ENCODE measurements at regions not wholly inside any gene's neighbourhood (a gene's known extent, or its start where the extent isn't known, plus 50 kb on each side); places are given as distances from the start of the nearest gene placed in this dataset.
A peak's percentile ranks its signal among the peaks of the same experiment; 100 is the strongest.

DNA sequence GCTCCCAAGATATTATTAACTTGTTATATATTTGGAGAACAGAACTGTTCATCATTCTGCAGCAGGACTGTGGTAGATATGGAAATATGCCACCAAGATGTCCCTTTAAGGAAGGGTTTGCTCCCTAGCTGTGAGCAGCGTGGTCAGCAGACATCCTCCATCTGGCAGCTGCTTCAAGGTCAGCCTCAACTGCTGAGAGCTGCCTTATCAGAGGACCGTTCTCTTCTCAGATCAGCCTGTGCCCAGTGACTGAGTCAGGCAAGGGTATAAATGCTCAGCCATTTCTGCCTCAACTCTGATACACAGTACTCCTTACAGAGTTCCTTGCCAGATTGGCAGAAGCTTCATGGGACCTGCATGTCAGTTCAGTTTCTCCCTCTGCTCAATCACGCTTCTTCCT lies 63.4 kb upstream of the MAGEB2 start (continued):
- TF ChIP-seq, protein P1, sequence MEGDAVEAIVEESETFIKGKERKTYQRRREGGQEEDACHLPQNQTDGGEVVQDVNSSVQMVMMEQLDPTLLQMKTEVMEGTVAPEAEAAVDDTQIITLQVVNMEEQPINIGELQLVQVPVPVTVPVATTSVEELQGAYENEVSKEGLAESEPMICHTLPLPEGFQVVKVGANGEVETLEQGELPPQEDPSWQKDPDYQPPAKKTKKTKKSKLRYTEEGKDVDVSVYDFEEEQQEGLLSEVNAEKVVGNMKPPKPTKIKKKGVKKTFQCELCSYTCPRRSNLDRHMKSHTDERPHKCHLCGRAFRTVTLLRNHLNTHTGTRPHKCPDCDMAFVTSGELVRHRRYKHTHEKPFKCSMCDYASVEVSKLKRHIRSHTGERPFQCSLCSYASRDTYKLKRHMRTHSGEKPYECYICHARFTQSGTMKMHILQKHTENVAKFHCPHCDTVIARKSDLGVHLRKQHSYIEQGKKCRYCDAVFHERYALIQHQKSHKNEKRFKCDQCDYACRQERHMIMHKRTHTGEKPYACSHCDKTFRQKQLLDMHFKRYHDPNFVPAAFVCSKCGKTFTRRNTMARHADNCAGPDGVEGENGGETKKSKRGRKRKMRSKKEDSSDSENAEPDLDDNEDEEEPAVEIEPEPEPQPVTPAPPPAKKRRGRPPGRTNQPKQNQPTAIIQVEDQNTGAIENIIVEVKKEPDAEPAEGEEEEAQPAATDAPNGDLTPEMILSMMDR (conservative IDR thresholded peaks at IDR 0.05; ENCODE audit: low read depth in 2 of 2): no peak
- TF ChIP-seq CREB1 (CRISPR knock-in tag; IDR thresholded peaks at IDR 0.05; ENCODE audit: low read depth) (no peak), ZNF114 (CRISPR knock-in tag; IDR thresholded peaks at IDR 0.05) (no peak), STAT1 (IDR thresholded peaks at IDR 0.05; ENCODE audit: unreplicated experiment) (no peak), POLR2AphosphoS5 (IDR thresholded peaks at IDR 0.05; ENCODE audit: low read depth) (no peak), NANOG (IDR thresholded peaks at IDR 0.05; ENCODE audit: borderline replicate concordance) (no peak)
- TF ChIP-seq, protein P2, sequence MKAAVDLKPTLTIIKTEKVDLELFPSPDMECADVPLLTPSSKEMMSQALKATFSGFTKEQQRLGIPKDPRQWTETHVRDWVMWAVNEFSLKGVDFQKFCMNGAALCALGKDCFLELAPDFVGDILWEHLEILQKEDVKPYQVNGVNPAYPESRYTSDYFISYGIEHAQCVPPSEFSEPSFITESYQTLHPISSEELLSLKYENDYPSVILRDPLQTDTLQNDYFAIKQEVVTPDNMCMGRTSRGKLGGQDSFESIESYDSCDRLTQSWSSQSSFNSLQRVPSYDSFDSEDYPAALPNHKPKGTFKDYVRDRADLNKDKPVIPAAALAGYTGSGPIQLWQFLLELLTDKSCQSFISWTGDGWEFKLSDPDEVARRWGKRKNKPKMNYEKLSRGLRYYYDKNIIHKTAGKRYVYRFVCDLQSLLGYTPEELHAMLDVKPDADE (IDR thresholded peaks at IDR 0.05): no peak

DNA sequence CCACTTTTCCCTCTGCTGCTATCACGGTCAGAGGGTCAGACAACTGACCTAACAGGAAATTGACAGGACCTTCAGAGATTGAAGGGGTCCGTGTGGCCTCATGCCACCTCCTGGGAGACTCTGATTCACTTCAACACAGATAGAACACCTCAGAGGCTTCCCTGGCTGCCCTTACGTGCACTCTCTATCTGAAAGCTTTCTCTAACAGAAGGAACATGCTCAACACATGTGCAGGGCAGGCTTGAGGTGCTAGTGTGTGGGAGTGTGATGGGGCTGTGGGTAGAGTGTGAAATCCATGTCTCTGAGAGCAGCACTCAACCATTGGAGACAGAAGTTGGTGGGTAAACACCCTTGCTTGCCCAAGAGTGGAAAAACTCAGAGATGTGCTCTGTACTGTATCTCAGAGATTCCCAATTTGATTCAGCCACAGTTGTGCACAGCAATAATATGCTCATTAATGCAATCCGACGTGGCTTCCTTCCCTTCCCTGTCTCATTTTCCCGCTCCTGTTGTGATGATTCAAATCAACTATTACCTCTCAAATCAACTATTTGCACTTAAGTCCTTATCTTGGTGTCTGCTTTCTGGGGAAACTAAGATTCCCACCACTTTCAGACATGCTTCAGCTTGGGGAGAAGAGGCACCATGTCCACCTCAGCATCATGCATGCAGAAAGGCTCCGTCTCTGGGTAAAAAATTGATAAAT lies 62.0 kb upstream of the MAGEB2 start:
- Histone ChIP-seq H3K9me2 (ENCODE audit: insufficient read depth) (no peaks in the 10 kb centered on the region), H3F3A (replicated peaks; ENCODE audit: low read depth) (no peaks in the 10 kb centered on the region), H3K79me2 (replicated peaks; ENCODE audit: insufficient read depth) (no peaks in the 10 kb centered on the region), H3K36me3 (ENCODE audit: insufficient read depth) (no peaks in the 10 kb centered on the region), H4K20me1 (replicated peaks; ENCODE audit: insufficient read depth) (no peaks in the 10 kb centered on the region), H3K4me1 (ENCODE audit: insufficient read depth) (peaks cover 10% of the 10 kb centered on the region), H3K27me3 (ENCODE audit: insufficient read depth) (no peaks in the 10 kb centered on the region), H3K27ac (ENCODE audit: low read depth) (no peak overlapping the region), H3K4me2 (peak overlapping the region; percentile 69), H3K4me3 (no peak overlapping the region), H2AFZ (no peak overlapping the region)
- Mint-ChIP-seq H3K27ac (no peak overlapping the region), H3K4me3 (no peak overlapping the region), H3K9me3 (peaks cover 7% of the 10 kb centered on the region; the same call in 2 of the 3 replicates), H3K36me3 (ENCODE audit: low read depth) (peaks cover 3% of the 10 kb centered on the region; the same call in 1 of the 3 replicates), H3K4me1 (peaks cover 14% of the 10 kb centered on the region), H3K27me3 (ENCODE audit: insufficient read depth, low read depth, poor library complexity) (no peaks in the 10 kb centered on the region)
- ATAC-seq (no peak), DNase-seq (ENCODE audit: low spot score) (no peak)
- TF ChIP-seq ZNF114 (CRISPR knock-in tag; IDR thresholded peaks at IDR 0.05) (no peak), POLR2AphosphoS5 (IDR thresholded peaks at IDR 0.05; ENCODE audit: low read depth) (no peak), ZNF331 (CRISPR knock-in tag; IDR thresholded peaks at IDR 0.05; ENCODE audit: low read depth) (no peak), CREB1 (CRISPR knock-in tag; IDR thresholded peaks at IDR 0.05; ENCODE audit: low read depth) (no peak), JUNB (IDR thresholded peaks at IDR 0.05; ENCODE audit: unreplicated experiment) (no peak), NANOG (IDR thresholded peaks at IDR 0.05; ENCODE audit: borderline replicate concordance) (no peak), STAT1 (IDR thresholded peaks at IDR 0.05; ENCODE audit: unreplicated experiment) (no peak), EZH2 (IDR thresholded peaks at IDR 0.05; ENCODE audit: low read depth, unreplicated experiment) (no peak)
- TF ChIP-seq, protein P3, sequence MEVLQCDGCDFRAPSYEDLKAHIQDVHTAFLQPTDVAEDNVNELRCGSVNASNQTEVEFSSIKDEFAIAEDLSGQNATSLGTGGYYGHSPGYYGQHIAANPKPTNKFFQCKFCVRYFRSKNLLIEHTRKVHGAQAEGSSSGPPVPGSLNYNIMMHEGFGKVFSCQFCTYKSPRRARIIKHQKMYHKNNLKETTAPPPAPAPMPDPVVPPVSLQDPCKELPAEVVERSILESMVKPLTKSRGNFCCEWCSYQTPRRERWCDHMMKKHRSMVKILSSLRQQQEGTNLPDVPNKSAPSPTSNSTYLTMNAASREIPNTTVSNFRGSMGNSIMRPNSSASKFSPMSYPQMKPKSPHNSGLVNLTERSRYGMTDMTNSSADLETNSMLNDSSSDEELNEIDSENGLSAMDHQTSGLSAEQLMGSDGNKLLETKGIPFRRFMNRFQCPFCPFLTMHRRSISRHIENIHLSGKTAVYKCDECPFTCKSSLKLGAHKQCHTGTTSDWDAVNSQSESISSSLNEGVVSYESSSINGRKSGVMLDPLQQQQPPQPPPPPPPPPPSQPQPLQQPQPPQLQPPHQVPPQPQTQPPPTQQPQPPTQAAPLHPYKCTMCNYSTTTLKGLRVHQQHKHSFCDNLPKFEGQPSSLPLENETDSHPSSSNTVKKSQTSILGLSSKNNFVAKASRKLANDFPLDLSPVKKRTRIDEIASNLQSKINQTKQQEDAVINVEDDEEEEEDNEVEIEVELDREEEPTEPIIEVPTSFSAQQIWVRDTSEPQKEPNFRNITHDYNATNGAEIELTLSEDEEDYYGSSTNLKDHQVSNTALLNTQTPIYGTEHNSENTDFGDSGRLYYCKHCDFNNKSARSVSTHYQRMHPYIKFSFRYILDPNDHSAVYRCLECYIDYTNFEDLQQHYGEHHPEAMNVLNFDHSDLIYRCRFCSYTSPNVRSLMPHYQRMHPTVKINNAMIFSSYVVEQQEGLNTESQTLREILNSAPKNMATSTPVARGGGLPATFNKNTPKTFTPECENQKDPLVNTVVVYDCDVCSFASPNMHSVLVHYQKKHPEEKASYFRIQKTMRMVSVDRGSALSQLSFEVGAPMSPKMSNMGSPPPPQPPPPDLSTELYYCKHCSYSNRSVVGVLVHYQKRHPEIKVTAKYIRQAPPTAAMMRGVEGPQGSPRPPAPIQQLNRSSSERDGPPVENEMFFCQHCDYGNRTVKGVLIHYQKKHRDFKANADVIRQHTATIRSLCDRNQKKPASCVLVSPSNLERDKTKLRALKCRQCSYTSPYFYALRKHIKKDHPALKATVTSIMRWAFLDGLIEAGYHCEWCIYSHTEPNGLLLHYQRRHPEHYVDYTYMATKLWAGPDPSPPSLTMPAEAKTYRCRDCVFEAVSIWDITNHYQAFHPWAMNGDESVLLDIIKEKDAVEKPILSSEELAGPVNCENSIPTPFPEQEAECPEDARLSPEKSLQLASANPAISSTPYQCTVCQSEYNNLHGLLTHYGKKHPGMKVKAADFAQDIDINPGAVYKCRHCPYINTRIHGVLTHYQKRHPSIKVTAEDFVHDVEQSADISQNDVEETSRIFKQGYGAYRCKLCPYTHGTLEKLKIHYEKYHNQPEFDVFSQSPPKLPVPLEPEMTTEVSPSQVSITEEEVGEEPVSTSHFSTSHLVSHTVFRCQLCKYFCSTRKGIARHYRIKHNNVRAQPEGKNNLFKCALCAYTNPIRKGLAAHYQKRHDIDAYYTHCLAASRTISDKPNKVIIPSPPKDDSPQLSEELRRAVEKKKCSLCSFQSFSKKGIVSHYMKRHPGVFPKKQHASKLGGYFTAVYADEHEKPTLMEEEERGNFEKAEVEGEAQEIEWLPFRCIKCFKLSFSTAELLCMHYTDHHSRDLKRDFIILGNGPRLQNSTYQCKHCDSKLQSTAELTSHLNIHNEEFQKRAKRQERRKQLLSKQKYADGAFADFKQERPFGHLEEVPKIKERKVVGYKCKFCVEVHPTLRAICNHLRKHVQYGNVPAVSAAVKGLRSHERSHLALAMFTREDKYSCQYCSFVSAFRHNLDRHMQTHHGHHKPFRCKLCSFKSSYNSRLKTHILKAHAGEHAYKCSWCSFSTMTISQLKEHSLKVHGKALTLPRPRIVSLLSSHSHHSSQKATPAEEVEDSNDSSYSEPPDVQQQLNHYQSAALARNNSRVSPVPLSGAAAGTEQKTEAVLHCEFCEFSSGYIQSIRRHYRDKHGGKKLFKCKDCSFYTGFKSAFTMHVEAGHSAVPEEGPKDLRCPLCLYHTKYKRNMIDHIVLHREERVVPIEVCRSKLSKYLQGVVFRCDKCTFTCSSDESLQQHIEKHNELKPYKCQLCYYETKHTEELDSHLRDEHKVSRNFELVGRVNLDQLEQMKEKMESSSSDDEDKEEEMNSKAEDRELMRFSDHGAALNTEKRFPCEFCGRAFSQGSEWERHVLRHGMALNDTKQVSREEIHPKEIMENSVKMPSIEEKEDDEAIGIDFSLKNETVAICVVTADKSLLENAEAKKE (CRISPR knock-in tag; IDR thresholded peaks at IDR 0.05): no peak
- TF ChIP-seq, protein P2 (IDR thresholded peaks at IDR 0.05): no peak

Data from GM23338 (cell line).